C4-2B (cell line): ENCODE measurements at regions not wholly inside any gene's neighbourhood (a gene's known extent, or its start where the extent isn't known, plus 50 kb on each side); places are given as distances from the start of the nearest gene placed in this dataset.

Experiments
- H3K27ac ChIP-seq: fragments of 450-650 bp; 2 replicates; pipeline ENCODE4 v1.5.1; 2017
- ZFX ChIP-seq: fragments of 450-650 bp; IDR thresholded peaks from 2 replicates; pipeline ENCODE4 v1.6.1; 2017
- TF ChIP-seq, protein P1 (sequence below): fragments of 450-650 bp; conservative IDR thresholded peaks from 2 replicates; pipeline ENCODE4 v1.5.1; 2017; ENCODE audit warnings: mild to moderate bottlenecking

DNA sequence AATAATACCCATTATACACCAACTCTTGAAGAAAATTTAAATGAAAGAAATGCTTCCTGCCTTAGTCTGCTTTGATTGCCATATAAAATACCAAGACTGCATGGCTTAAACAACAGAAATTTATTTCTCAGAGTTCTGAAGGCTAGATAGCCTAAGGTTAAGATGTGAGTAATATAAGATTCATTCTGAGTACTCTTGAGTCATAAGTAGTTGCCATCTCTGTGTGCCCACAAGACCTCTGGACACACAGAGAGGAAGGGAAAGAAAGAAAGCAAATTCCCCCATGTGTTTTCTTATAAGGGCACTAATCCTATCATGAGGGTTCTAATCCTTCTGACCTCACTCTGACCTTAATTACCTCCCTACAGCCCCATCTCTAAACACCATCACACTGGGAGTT lies 201.2 kb downstream of the PTN start:
- TF ChIP-seq, protein P1, sequence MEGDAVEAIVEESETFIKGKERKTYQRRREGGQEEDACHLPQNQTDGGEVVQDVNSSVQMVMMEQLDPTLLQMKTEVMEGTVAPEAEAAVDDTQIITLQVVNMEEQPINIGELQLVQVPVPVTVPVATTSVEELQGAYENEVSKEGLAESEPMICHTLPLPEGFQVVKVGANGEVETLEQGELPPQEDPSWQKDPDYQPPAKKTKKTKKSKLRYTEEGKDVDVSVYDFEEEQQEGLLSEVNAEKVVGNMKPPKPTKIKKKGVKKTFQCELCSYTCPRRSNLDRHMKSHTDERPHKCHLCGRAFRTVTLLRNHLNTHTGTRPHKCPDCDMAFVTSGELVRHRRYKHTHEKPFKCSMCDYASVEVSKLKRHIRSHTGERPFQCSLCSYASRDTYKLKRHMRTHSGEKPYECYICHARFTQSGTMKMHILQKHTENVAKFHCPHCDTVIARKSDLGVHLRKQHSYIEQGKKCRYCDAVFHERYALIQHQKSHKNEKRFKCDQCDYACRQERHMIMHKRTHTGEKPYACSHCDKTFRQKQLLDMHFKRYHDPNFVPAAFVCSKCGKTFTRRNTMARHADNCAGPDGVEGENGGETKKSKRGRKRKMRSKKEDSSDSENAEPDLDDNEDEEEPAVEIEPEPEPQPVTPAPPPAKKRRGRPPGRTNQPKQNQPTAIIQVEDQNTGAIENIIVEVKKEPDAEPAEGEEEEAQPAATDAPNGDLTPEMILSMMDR = no peak
- TF ChIP-seq ZFX = no peak
- no peak overlapping the region for H3K27ac ChIP-seq

DNA sequence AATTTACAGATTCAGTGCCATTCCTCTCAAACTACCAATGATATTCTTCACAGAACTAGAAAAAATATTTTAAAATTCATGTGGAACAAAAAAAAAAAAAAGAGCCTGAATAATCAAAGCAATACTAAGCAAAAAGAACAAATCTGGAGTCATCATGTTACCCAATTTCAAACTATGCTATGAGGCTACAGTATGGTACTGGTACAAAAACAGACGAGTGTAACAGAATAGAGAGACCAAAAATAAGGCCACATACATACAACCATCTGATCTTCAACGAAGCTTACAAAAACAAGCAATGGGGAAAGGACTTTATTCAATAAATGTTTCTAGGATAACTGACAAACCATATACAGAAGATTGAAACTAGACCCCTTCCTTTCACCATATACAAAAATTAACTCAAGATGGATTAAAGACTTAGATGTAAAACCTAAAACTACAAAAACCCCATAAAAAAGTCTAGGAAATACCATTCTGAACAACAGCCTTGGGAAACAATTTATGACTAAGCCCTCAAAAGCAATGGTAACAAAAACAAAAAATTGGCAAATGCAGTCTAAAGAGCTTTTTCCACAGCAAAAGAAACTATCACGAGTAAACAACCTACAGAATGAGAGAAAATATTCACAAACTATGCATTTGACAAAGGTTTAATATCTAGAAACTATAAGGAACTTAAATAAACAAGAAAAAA lies 207.7 kb downstream of the PTN start:
- H3K27ac ChIP-seq = no peak overlapping the region
- TF ChIP-seq ZFX = no peak
- TF ChIP-seq, protein P1 = no peak

DNA sequence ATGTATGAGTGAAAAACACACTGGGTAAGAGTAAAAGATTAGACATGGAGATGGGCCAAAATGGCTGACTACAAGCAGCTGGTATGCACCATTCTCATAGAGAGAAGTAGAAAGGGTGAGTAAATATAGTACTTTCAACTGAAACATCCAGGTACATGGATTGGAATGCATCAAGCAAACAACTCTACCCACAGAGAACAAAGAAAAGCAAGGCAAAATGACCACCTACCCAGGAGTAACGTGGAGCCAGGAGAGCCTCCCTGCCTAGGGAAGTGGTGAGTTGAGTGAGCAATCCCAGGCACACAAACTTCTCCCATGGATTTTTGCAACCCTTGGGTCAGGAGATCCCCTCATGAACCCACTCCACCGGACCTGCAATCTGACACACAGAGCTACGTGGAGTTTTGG lies 212.8 kb downstream of the PTN start:
- no peak overlapping the region for H3K27ac ChIP-seq
- TF ChIP-seq, protein P1 = no peak

DNA sequence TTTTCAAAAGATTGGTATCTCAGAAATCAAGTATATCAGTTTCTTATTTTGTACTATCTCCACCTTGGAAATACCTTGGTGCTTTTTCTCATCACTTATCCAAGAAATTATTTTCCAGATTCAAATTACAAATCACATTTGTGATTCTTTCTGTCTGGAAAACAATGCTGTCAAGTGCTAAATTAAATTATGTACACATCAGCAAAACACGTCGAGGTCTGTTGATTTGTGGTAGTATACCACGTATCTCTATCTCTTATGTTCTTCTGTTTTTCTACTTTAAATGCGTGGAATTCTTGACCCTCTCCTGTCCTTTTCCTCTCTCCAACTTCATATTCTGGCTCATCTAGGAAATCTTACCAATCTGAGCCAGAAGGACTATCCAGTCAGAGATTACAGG lies 214.5 kb downstream of the PTN start:
- no peak overlapping the region for H3K27ac ChIP-seq
- no peak for TF ChIP-seq ZFX
- TF ChIP-seq, protein P1 = no peak

DNA sequence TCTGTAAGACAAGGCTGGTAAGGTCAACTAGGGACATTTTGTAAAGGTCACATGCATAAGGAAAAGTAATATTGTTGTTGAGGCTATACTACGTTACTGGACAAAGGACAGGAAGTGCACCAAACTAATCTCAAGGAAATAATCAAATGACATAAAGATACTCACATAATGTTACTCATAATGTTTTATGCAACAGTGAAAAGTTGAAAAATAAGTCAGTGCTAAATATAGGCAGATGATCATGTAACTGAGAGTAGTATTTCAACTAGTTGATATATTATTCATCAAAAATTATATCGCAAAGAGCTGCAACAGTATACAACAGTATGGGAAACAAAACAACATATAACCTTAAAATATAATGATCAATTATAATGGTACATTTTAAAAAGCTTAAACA lies 215.7 kb downstream of the PTN start:
- no peak overlapping the region for H3K27ac ChIP-seq
- no peak for TF ChIP-seq ZFX
- TF ChIP-seq, protein P1 = no peak

- TF ChIP-seq, protein P1 = no peak
- TF ChIP-seq ZFX = no peak
- H3K27ac ChIP-seq = no peak overlapping the region
These were observed 216.5 kb downstream of the PTN start for GRCh38 chr7:137127058-137127457.

DNA sequence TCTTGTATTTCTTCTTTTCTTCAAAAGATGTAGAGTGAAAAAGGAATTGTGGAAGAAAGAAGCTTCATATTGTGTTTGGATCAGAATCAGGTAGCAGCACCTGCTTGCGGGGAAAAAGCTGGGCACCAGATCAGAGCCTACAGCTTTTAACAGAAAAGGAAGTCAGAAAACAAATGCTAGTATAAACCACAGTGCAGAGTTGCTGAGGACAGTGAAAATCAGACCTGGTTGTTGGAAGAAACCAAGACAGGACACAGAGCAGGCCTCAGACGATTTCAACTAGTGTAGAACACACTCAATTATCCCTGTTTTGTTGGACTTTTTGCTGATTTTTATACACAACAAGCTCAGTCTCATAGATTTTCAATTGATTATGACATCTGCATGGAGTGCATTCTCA lies 221.4 kb downstream of the PTN start:
- H3K27ac ChIP-seq = no peak overlapping the region
- TF ChIP-seq, protein P1 = no peak
- no peak for TF ChIP-seq ZFX
